IPS DF 6.9 (cell line): ENCODE measurements at regions not wholly inside any gene's neighbourhood (a gene's known extent, or its start where the extent isn't known, plus 50 kb on each side); places are given as distances from the start of the nearest gene placed in this dataset.

Experiments
- DNase-seq: peaks from one replicate; pipeline ENCODE4 v3.0.0-alpha.2; 2013; ENCODE audit warnings: low read depth, low spot score
- H3K27ac ChIP-seq: one replicate; pipeline ENCODE4 v1.5.1; 2013; ENCODE audit warnings: low read length, control low read depth
- H3K27me3 ChIP-seq: 2 replicates; pipeline ENCODE4 v1.6.1; 2013; ENCODE audit warnings: mild to moderate bottlenecking, low read length; ENCODE audit not compliant: control insufficient read depth, insufficient read depth
- H3K36me3 ChIP-seq: 2 replicates; pipeline ENCODE4 v1.6.1; 2013; ENCODE audit warnings: low read length; ENCODE audit not compliant: control insufficient read depth, insufficient read depth
- H3K4me1 ChIP-seq: 2 replicates; pipeline ENCODE4 v1.6.1; 2013; ENCODE audit warnings: low read length; ENCODE audit not compliant: control insufficient read depth, insufficient read depth
- H3K4me3 ChIP-seq: 2 replicates; pipeline ENCODE4 v1.5.1; 2013; ENCODE audit warnings: mild to moderate bottlenecking, low read length
- H3K9me3 ChIP-seq: 2 replicates; pipeline ENCODE4 v1.6.1; 2013; ENCODE audit warnings: low read length, inconsistent platforms; ENCODE audit not compliant: control insufficient read depth, insufficient read depth
- WGBS: extraction: QIAGEN DNeasy Blood & Tissue Kit; methylation state at CpG from one replicate; pipeline ENCODE4 v1.1.7; 2013; ENCODE audit warnings: mixed read lengths, missing lambda C conversion rate; ENCODE audit not compliant: insufficient read length, insufficient coverage; 5-methylcytosine and 5-hydroxymethylcytosine counted together

- no peak overlapping the region for H3K27ac ChIP-seq
- DNase-seq, result no peak
These were observed 384.5 kb downstream of the MTX2 start for GRCh38 chr2:176653479-176654443.

GRCh38 chr2:176656038-176656775 lies 387.0 kb downstream of the MTX2 start:
- no peak for DNase-seq
- no CpG with 5 or more reads among the region's 2 CpGs for WGBS
- H3K27ac ChIP-seq, result no peak overlapping the region
- H3K4me1 ChIP-seq, result no peaks in the 10 kb centered on the region
- H3K27me3 ChIP-seq, result no peaks in the 10 kb centered on the region
- no peaks in the 10 kb centered on the region for H3K9me3 ChIP-seq
- H3K4me3 ChIP-seq, result no peak overlapping the region
- no peaks in the 10 kb centered on the region for H3K36me3 ChIP-seq

More at GRCh38 chr2:176653479-176654443, 384.5 kb downstream of the MTX2 start:
- no peaks in the 10 kb centered on the region for H3K27me3 ChIP-seq
- H3K36me3 ChIP-seq, result no peaks in the 10 kb centered on the region
- H3K9me3 ChIP-seq, result no peaks in the 10 kb centered on the region
- WGBS, result no CpG with 5 or more reads among the region's 10 CpGs
- H3K4me1 ChIP-seq, result no peaks in the 10 kb centered on the region
- H3K4me3 ChIP-seq, result no peak overlapping the region

GRCh38 chr2:176656776-176657140 lies 387.5 kb downstream of the MTX2 start:
- Histone ChIP-seq H3K4me1 (no peaks in the 10 kb centered on the region), H3K4me3 (no peak overlapping the region), H3K9me3 (no peaks in the 10 kb centered on the region), H3K36me3 (no peaks in the 10 kb centered on the region), H3K27ac (no peak overlapping the region), H3K27me3 (peaks cover 2% of the 10 kb centered on the region; the same call in 1 of the 2 replicates)
- no CpG with 5 or more reads among the region's 2 CpGs for whole genome bisulfite sequencing
- no peak for DNase-seq

GRCh38 chr2:176657393-176657792 lies 388.2 kb downstream of the MTX2 start:
- DNase-seq, result no peak
- Histone ChIP-seq H3K9me3 (no peaks in the 10 kb centered on the region), H3K36me3 (no peaks in the 10 kb centered on the region), H3K27me3 (peaks cover 2% of the 10 kb centered on the region), H3K27ac (no peak overlapping the region), H3K4me3 (no peak overlapping the region), H3K4me1 (no peaks in the 10 kb centered on the region)
- no CpG with 5 or more reads among the region's 2 CpGs for WGBS

GRCh38 chr2:176658708-176659107 lies 389.5 kb downstream of the MTX2 start:
- WGBS, result no CpG with 5 or more reads among the region's 4 CpGs
- H3K27me3 ChIP-seq, result peaks cover 7% of the 10 kb centered on the region

GRCh38 chr2:176662753-176663152 lies 393.5 kb downstream of the MTX2 start:
- DNase-seq, result no peak
- Histone ChIP-seq H3K27ac (no peak overlapping the region), H3K9me3 (no peaks in the 10 kb centered on the region), H3K4me3 (no peak overlapping the region), H3K36me3 (no peaks in the 10 kb centered on the region), H3K4me1 (no peaks in the 10 kb centered on the region), H3K27me3 (peaks cover 7% of the 10 kb centered on the region)
- no CpG with 5 or more reads among the region's 2 CpGs for WGBS

More at GRCh38 chr2:176658708-176659107, 389.5 kb downstream of the MTX2 start:
- Histone ChIP-seq H3K27ac (no peak overlapping the region), H3K4me3 (no peak overlapping the region), H3K4me1 (no peaks in the 10 kb centered on the region), H3K36me3 (no peaks in the 10 kb centered on the region), H3K9me3 (no peaks in the 10 kb centered on the region)
- no peak for DNase-seq

GRCh38 chr2:176664478-176664877 lies 395.2 kb downstream of the MTX2 start:
- no CpG with 5 or more reads among the region's 4 CpGs for WGBS
- peaks cover 7% of the 10 kb centered on the region for H3K27me3 ChIP-seq
- no peaks in the 10 kb centered on the region for H3K9me3 ChIP-seq
- no peak for DNase-seq
- no peak overlapping the region for H3K4me3 ChIP-seq
- no peak overlapping the region for H3K27ac ChIP-seq
- no peaks in the 10 kb centered on the region for H3K4me1 ChIP-seq
- no peaks in the 10 kb centered on the region for H3K36me3 ChIP-seq

- H3K27me3 ChIP-seq, result peaks cover 7% of the 10 kb centered on the region
- H3K27ac ChIP-seq, result no peak overlapping the region
- no peaks in the 10 kb centered on the region for H3K36me3 ChIP-seq
- H3K4me1 ChIP-seq, result no peaks in the 10 kb centered on the region
- no peak overlapping the region for H3K4me3 ChIP-seq
- no peak for DNase-seq
- no CpG with 5 or more reads among the region's 1 CpG for WGBS
- H3K9me3 ChIP-seq, result no peaks in the 10 kb centered on the region
These were observed 395.8 kb downstream of the MTX2 start for GRCh38 chr2:176665086-176665485.

- no peaks in the 10 kb centered on the region; the same call in 1 of the 2 replicates for H3K27me3 ChIP-seq
- DNase-seq, result no peak
- no peaks in the 10 kb centered on the region for H3K4me1 ChIP-seq
- no peaks in the 10 kb centered on the region for H3K9me3 ChIP-seq
- no peak overlapping the region for H3K4me3 ChIP-seq
- no peak overlapping the region for H3K27ac ChIP-seq
- H3K36me3 ChIP-seq, result no peaks in the 10 kb centered on the region
These were observed 399.7 kb downstream of the MTX2 start for GRCh38 chr2:176668912-176669311.

GRCh38 chr2:176669398-176670174 lies 400.3 kb downstream of the MTX2 start:
- H3K27me3 ChIP-seq, result no peaks in the 10 kb centered on the region; the same call in 1 of the 2 replicates
- no peaks in the 10 kb centered on the region for H3K9me3 ChIP-seq
- H3K27ac ChIP-seq, result no peak overlapping the region
- no peaks in the 10 kb centered on the region for H3K36me3 ChIP-seq
- no peak overlapping the region for H3K4me3 ChIP-seq
- WGBS, result no CpG with 5 or more reads among the region's 5 CpGs
- no peaks in the 10 kb centered on the region for H3K4me1 ChIP-seq
- DNase-seq, result no peak
